NCI-H526 (cell line): ENCODE measurements at regions not wholly inside any gene's neighbourhood (a gene's known extent, or its start where the extent isn't known, plus 50 kb on each side); places are given as distances from the start of the nearest gene placed in this dataset.
"Not testable (repeated sequence)": the region's sequence is repeated elsewhere in the genome, so short reads cannot be mapped to it uniquely, and the experiment has no call there.

ENCODE experiments used
- DNase-seq, 2 experiments: peaks; one replicate each; lab custom pipeline; 2025; lab: John Stamatoyannopoulos, UW

DNA sequence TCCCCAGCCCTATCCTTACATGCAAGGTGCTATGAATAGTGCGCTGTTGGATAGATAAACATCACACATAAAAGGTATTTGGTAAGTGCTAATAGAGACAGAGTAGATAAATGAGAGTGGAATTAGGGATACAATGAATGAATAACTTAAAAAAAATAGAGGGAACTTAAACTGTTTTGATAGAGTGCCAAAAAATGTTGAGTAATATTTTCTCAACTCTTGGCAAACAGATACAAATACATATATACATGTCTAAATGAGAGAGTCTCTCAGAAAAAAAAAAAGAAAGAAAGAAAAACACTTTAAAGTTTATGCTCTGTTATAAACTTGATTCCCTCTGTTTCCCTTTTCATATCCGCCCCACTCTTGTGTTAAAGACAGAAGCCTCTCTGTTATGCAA, 667.4 kb downstream of the ROBO2 start:
- DNase-seq: no peak

DNA sequence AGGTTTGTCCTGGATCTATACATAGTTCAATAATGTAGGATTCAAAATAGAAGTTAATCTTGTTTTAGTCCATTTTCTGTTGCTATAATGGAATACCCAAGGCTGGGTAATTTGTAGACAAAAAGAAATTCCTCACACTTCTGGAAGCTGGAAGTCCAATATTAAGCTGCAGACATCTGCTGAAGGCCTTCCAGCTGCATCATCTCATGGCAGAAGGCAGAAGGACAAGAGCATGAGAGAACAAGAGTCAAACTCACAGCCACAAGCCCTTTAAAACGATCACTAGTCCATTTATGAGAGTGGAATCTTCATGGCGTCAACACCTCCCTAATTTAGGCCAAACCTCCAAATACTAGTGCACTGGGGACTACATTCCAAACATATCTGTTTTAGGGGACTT, 669.3 kb downstream of the ROBO2 start:
- no peak for DNase-seq

DNA sequence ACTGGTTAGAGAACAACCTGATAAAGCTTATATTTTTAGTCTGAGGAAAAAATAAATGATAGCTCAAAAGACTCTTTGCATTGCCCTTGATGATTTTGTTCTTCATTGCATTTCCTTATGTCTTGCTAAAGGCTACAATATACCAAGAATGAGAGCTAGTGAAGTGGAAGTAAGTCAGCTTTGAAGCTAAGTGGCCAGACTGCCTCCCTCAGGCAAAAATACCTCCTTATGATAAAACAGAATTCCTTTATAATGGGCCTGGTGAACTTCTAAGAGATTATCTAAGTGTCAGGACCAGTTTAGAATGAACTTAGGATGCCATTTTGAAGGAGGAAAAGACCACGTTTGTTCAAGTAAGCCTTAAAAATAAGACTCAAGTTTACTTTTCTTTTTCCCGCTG, 678.4 kb downstream of the ROBO2 start:
- no peak for DNase-seq

DNA sequence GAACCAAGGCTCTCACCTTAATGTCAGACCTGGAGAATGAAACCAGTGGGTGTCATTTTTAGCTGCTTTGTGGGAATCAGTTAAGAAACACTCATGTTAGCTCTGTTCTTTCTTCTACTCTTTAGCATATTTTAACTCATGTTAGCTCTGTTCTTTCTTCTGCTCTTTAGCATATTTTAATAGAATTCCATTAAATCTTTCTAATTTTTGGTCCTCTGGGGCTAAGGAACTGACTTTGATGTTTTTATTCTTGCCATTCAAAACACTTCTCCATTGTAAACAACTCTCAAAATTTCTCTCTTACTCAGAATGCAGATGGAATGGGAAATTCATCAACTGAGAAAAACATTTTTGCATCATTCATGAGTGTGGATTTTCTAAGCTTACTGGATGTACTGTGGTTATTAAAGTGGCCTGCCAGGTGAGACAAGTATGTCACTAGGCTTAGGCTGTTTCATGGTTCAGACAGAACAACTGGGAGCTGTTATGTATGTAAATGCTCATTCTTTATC, 680.6 kb downstream of the ROBO2 start:
- DNase-seq: no peak

DNA sequence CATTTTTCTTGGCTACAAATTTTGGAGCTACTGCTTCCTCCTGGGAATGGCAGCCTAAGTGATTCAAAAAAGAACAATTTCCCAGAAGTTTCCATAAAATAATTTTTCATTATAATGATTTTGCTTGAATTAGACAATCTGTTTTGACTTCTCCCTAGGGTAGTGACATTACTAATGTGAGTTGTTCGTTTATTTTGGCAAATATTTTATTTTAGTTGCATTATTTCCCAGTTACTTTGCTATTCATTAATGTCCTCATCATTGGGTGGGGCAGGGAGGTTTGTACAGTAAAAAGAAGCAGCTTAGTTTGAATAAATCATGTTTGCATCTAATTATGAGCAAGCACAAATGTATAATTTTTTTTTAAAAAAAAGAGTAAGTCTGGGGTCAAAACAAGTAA, 686.6 kb downstream of the ROBO2 start:
- no peak for DNase-seq

DNA sequence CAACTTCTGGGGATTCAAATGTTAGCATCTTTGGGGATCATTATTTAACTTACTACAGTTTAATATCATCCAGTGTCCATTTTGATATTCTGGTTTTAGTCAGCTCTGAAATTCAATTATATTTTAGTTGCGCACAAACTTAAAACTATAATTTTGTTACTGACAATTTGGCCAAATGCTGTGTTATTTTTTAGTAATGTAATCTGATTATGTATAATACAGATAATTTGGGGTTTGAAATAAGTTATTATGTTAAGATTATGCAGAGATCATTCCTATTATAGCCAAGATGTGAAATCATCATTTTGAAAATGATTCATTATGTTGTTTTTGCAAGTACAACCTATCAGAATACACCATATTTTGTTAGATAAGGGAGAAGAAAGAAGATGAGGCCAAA, 706.1 kb downstream of the ROBO2 start:
- DNase-seq: no peak

DNA sequence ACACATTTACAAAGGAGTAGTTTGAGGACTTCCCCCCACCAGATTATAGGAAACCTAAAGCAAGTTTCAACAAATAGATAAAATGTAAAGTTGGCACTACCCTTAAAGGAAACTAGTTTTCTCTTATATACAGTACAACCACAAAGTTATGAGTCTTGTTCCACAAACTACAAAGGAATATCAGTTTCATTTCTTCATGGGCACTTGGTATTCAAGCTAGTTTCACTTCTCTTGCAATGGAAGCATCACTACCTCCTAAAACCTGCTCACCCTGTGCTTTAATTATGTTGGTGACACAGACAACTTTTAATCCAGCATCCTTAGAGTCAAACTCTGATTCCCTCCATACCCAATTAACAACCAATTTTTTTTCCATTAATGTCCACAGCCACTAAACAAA, 707.0 kb downstream of the ROBO2 start:
- DNase-seq: no peak

DNA sequence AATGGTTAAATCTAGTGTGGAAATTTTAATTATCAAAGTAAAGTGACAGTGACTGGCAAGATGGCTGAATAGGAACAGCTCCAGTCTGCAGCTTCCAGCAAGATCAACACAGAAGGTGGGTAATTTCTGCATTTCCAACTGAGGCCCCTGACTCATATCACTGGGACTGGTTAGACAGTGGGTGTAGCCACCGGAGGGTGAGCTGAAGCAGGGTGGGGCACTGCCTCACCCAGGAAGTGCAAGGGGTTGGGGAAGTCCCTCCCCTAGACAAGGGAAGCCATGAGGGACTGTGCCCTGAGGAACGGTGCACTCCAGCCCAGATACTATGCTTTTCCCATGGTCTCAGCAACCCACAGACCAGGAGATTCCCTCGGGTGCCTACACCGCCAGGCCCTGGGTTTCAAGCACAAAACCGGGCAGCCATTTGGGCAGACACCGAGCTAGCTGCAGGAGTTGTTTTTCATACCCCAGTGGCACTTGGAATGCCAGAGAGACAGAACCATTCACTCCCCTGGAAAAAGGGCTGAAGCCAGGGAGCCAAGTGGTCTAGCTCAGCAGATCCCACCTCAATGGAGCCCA, 716.6 kb downstream of the ROBO2 start:
- not testable (repeated sequence) for DNase-seq

DNA sequence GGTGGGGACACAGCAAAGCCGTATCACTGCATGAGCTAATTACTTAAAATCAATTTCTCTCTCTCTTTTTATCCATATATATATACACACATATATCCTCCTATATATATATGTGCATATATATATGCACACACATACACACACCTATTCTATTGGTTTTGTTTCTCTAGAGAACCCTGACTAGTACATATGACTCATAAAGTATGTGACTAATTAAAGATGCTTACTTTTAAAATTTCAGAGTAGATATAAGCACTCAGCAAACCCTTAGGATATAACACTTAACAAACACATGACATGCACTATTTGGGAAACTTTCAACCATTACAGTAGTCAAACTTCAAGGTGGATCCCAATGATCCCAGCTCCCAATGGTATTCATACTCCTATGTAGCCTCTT, 732.6 kb downstream of the ROBO2 start:
- DNase-seq: no peak

DNA sequence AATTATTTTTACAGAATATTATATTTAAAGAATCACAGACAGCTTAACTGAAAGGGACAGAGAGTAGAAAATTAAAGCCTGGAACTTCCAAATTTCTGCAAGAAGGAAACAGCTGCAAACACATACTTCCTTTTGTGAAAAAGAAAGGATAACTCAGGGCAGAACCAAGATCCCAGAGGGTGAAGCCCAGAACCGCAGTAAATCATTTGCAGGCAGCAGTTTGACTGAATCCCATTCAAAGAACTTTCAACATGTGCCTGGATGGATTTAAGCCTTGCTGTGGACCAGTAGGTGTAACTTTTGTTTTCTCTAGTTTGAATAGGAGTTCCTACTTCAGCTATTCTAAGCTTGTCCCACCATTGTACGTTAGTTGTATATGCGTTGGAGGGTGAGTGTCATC, 733.2 kb downstream of the ROBO2 start:
- DNase-seq: no peak

DNA sequence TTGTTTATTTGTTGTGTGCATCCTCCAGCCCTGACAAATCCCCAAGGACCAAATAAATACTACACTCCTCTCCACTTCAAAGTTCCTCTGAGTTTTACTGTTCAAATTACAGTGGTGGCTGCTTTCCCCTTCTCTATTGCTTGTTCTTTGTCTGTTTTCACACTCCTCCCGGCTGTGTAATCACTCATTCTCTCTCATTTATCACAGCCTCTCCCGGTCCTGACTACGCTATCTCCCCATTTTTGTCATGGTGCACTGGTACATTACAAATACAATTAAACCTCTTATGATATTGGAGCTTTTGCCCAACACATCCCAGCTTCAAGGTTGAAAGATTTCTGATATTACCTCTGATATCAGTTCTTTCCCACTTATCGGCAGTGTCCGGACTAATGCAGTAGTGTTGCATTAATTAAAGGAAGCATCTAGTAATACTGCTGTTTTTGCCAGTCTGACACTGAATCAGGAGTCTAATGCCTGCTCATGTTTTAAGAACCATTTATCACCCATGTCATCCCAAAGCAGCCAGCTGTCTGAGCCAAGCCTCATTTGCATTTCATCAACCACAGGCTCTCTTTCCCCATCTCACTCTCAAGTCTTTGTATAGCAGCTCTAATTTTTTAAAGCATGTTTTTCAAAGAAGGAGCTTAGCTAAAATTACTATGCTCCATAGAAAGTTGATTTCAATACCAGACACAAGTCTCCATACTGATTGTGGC, 740.5 kb downstream of the ROBO2 start:
- DNase-seq: peak; percentile 6 to 60

DNA sequence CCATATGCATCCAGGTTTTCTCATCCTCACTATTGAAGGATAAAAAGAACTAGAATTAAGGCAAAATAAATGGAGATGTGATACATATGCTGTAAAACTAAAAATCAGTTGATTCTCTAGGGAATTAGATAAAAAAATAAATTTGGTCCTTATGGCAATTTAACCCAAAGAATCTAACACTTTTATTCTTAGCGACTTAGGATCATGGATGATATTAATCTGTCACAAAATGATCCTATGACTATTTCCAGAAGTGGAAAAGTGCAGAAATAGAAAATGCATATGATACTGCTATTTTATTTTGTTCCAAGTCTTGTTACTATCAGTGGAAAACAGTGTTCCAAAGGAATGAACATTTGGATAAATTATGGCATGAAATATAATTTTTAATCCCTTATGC, 746.3 kb downstream of the ROBO2 start:
- DNase-seq: no peak

DNA sequence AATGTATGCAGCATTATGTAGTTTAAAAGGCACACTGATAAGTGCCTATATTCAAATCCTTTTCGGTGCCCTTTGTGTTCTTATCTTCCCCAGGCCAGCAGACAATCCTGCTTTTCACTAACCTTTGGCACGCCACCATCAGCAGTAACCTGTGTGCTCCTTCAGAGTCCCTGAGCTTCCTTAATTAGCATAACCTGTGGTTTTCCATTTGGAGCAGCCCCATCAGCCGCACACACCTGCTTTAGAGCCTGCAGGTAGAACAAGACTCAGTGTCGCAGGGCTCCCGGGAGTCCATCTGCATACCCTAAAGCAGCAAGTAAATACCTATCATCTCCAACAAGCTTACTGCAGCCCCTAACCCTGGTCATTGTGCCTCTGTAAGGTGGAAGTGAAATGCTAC, 755.1 kb downstream of the ROBO2 start:
- peak; percentile 54 to 70 for DNase-seq

DNA sequence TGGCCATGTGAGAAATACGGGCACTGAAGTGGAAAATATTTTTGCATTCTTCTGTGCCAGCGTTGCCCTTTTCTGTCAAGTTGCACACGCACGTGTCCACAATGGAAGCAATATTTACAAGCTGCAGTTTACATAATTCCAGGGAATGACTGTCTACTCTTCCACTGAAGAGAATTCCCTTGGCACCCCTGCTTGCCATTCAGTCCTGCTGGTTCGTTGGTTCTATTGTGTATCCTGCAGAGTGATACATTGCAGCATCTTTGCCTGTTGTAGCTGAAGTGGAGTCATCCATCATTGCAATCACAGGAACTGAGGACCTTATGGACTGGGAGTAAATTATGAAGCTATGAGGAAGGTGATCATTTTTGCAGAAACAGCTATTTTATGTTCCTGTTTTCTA, 759.4 kb downstream of the ROBO2 start:
- peak in 1 of 2 experiments; percentile 18 for DNase-seq

DNA sequence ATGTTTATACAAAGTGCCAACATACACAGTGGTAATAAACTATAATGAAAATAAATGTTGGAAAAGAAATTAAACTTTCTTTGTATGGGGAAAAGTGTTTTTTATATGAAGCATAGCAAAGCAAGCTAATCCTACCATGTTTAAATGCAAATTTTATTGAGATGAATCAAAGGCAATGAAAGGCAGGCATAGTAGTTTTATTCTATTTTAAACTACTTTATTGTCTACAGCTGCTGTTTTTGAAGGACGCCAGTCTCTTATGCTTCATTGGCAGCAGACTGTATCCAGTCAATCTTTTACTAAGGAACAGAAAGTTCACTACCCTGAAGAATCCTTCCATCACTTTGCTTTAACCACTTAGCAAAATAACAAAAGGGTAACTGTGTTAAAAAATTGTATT, 761.0 kb downstream of the ROBO2 start:
- DNase-seq: peak in 1 of 2 experiments; percentile 5

DNA sequence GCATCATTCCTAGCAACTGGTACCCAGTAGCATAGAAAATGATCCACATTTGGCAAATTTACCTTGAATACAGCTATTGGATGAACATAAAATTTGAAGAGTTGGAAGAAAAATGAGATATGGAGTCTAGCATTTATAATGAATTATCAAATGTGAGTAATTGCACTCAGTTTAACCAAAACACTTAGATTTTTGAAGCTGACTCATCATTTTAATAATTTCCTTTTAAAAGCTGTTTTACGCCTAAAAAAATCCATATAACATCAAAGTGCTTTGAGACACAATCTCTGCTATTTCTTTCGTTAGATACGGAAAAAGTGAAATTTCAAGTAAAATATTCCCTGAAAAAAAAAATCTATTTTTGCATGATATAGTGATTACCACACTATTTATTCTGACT, 767.4 kb downstream of the ROBO2 start:
- DNase-seq: no peak

DNA sequence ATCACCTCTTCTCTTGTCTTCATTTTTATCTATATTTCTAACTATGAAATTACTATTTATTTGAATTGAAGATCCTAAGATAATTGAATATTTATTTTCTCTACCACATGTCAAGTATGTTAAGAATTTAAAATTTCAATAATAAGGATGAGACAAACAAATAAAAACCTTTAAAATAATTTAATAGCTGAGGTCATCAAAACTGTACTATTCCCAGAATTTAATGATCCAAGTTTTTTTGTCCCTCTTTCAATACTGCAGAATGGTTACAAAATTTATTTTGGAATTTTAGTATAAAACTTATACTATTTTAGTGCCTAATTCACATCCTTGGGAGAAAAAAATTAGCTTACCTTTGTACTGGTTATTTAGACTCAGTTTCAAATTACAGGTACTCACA, 774.9 kb downstream of the ROBO2 start:
- DNase-seq: no peak

DNA sequence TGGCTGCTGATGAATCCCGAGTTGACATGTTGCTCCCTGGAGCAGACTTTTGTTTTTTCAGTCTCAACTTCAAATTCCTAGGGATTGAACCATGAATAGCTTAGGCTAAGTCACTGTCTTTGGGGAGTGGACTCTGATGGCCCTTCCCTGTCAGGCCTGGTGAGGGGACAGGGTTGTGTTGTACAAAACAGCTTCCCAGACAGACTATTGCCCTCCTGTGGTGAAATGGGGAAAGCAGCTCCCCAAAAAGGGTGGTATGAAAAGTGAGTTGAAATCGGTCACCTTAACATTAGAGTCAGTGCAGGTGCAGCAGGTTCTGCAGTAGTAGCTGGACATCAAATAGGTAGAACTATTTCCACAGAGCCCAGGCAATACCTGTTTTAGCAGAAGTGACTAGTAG, 775.6 kb downstream of the ROBO2 start:
- DNase-seq: peak in 1 of 2 experiments; percentile 5

DNA sequence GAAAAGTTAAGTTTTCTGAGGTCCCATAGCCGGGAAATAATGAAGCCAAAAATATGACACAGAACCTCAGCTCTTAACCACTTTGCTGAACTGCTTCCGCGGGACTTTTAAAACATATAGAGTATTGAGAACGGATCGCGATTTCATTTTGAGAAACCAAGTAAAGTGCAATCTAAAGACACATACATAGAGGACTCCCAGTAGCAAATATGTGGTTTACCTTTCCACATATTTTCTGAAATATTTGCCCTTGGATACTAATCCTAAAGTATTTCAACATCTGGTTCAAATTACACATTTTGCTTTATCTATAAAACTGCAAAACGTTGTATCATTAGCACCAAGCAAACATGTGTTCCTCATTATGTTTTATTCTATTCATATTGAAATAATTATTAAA, 776.5 kb downstream of the ROBO2 start:
- DNase-seq: no peak

DNA sequence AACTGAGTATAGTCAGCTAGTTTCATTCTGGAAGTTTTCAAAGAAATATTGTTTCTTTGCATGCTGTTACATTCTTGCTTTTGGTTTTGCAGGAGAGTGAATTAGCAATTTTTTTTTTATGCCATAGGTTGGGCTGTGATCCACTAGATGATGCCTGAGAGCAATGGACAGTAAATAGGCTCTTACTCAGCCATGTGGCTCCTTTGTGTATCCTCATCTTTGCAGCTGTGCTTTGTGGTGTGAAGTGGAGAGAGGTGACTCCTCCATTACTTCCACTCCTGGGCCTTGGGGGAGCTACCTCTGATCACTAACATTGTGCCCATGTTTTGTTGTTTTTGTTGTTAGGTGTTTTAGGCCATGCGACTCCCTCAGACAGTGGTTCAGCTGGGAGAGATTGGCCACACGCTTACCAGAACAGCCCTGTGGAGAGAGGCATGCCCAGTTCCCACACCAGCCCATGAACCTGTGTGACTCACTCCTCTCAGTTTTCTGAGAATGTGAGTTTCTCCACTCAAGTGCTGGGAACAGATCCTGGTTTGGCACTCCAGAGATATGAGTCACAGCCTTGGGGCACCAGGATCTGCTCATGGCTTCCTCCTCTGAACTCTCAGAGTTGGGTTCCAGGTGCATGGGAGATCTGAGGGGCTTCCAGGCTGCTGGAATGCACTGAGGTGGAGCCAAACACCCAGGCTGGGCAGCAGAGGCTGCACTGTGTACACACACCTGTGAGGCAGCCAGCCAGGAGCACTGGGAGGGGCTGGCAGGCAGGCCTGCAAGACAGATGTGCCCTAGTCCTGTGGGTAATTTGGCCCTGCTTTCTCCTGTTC, 785.3 kb downstream of the ROBO2 start:
- no peak for DNase-seq

DNA sequence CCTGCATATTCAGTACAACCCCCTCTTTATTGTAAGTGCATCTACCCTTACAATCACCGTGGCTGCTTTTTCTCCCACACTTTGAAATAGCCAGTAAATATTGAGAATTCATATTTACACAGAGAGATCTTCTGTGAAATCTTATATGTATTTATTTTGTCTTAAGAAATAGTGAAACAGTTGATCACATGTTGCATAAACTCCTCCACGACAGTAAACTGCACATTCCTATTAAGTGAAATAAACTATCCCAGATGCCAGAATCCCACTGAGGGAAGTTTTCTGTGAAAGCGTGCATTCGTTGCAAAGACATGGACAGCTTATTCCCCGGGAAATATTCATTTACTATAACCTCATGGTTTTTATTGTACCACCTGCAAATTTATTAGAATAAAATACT, 796.0 kb downstream of the ROBO2 start:
- no peak for DNase-seq

DNA sequence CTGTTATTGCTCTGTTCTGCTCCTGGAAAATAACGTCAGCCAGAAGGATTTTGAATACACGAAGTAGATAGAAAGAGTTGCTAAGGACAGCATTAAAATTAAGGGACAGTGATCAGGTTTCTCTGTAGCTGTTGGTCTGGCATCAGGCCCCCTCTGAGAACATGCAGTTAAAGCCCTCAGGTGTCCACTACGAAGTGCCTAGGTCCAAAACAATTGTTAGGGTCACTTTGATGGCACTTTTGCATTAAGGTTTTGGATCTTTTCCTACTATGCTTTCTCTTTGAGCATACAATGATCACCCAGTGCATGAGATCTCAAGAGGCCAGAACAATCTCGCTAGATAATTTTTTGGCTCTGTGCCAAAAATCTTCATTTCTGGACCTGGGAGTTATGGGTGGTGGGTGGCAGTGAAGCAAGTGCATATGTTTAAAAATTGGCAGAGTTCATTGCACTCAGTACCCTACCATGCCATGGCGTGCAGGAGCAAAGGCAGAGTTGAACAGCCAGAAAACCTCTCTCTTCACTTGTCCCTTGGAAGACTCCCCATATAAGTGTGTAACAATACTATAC, 797.6 kb downstream of the ROBO2 start:
- DNase-seq: no peak

DNA sequence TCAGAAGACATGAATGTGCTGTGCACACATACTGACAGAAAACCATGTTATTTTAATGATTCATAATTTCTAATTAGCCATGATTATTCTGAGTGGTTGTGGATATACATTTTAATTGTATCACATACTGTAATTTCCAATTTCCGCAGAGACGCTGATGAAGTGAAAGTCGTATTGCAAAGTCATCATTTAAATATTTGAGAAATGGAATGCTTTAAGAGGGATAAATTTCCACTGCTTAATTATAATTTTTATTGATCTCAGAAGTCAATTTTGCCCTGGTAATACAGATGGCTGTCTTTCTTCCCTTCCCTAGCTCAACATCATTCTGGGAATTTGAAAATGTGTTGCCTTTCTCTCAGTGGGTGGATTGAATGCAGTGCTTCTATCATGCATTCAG, 819.3 kb downstream of the ROBO2 start:
- DNase-seq: no peak
